ENCODE measurements at regions not wholly inside any gene's neighbourhood (a gene's known extent, or its start where the extent isn't known, plus 50 kb on each side); places are given as distances from the start of the nearest gene placed in this dataset.
"Not testable (repeated sequence)": the region's sequence is repeated elsewhere in the genome, so short reads cannot be mapped to it uniquely, and the experiment has no call there.

DNA sequence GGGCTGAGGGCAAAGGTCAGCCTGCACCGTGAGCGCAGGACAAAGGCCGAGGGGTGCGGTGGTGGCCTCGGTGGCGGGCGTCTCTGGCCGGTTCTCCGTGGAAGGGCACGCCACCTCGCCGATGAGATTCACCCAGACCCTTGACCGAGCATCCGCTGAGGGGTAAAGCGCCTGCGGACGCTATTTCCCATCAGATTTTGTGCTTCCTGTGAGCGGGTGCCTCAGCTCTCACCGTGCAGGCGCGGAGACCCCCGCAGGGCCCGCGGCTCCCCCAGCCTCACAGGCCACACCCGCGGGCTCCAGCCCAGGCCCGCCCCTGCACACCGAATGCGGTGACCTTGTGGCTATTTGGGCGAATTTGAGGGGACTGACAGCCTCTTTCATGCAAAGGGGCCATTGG lies 348.0 kb downstream of the TEX29 start:
- no peak for TF ChIP-seq ZFX (IDR thresholded peaks at IDR 0.05; ENCODE audit: borderline replicate concordance)
- no peak for TF ChIP-seq CTCF (IDR thresholded peaks at IDR 0.05)
- no peak overlapping the region for H3K27ac ChIP-seq

DNA sequence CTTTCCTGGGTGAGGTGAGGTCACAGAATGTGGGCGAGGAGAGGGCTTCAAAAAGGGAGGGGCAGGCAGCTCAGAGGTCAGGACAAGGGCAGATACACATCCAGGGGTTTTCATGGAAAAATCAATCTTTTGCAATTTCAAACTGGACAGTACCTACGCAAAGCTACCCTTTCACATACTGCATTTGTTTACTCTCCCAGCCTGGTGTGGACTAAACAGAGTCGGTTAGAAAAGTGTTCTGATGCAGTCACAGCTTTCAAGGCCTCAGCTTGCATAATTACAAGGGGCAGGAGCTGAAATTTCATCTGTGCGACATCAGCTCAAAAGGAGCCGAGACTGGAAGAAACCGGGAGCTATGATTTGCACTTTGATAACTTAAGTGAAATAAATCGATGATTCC lies 351.8 kb downstream of the TEX29 start:
- not testable (repeated sequence) for H3K27ac ChIP-seq

- not testable (repeated sequence) for H3K27ac ChIP-seq
Measured at GRCh38 chr13:111678120-111678882, 357.9 kb downstream of the TEX29 start.

GRCh38 chr13:111679645-111680044 lies 359.2 kb downstream of the TEX29 start:
- H3K27ac ChIP-seq, result not testable (repeated sequence)

- not testable (repeated sequence) for H3K27ac ChIP-seq
Measured at GRCh38 chr13:111680100-111680499, 359.7 kb downstream of the TEX29 start.

GRCh38 chr13:111692028-111692427 lies 371.6 kb downstream of the TEX29 start:
- H3K27ac ChIP-seq, result not testable (repeated sequence)

- not testable (repeated sequence) for H3K27ac ChIP-seq
Measured at GRCh38 chr13:111696121-111696520, 370.8 kb upstream of the SOX1 start.

GRCh38 chr13:111702059-111702458 lies 364.9 kb upstream of the SOX1 start:
- H3K27ac ChIP-seq, result not testable (repeated sequence)
